ENCODE measurements at regions not wholly inside any gene's neighbourhood (a gene's known extent, or its start where the extent isn't known, plus 50 kb on each side); places are given as distances from the start of the nearest gene placed in this dataset.

DNA sequence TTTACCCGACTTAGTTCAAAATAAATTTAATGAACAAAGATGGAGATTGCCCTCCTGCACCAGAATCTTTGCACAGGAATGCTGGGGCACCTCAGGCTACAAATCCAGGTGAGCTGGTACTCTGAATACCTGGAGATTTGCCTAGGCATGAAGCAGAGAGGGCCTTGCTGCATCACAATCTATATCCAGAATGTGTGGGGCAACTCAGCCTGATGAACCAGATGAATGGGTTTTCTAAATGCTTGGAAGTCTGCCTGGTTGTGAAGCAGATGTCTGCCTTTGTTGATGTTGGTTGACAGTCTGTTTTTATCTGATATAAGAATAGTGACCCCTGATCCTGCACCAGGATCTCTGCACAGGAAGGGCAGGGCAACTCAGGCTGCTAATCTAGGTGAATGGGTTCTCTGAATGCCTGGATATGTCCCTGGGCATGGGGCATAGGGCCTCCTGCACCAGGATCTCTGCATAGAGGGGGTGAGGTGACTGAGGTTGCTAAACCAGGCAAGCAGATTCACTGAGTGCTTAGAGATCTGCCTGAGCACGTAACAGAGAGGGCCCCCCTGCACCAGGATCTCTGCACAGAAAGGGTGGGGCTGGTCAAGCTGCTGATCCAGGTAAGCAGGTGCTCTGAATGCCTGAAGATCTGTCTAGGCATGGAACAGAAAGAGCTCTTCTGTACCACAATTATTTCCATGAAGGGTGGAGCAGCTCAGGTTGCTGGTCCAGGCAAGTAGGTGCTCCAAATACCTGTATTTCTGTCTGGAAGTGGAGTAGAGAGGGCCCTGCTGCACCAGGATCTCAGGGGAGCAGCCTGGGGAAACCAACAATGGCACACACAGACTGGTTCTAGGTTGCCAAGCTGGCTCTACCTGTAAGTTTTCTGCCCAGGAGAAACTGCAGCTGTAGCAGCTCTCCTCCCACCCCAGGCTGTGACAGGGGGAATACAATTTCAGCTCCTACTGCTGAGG is 437.5 kb downstream of the MMUT start:
- DNase-seq (ENCODE audit: low read depth, low spot score) (peak; percentile 19), FAIRE-seq (peak; percentile 58)
- H3K27ac ChIP-seq (ENCODE audit: control insufficient read depth, insufficient read depth, low read length) = no peak overlapping the region
- no peaks in the 10 kb centered on the region for H4K20me1 ChIP-seq (ENCODE audit: control insufficient read depth, extremely low read depth, insufficient read depth, low read length)
- dilution Hi-C loops (cut with MboI; ENCODE audit: extremely low pct_ligation_motif_present, low sequenced_read_pairs) = no loop called here
- H3K4me1 ChIP-seq (ENCODE audit: control insufficient read depth, extremely low read depth, insufficient read depth, low read length) = peaks cover 3% of the 10 kb centered on the region
- H3K9me3 ChIP-seq (ENCODE audit: control insufficient read depth, low read depth, low read length) = peaks cover 9% of the 10 kb centered on the region
- TF ChIP-seq CTCF (optimal IDR thresholded peaks at IDR 0.05 in 1 of 3, IDR thresholded peaks at IDR 0.05 in 1 of 3, conservative IDR thresholded peaks at IDR 0.05 in 1 of 3; ENCODE audit: extremely low read depth in 1 of 3, insufficient read depth in 2 of 3, low read length in 3 of 3) (no peak), EZH2 (IDR thresholded peaks at IDR 0.05; ENCODE audit: low read length) (no peak)
- no peak overlapping the region for H3K4me3 ChIP-seq (ENCODE audit: control insufficient read depth in 2 of 3, extremely low read depth in 1 of 3, insufficient read depth in 2 of 3, low read depth in 1 of 3, low read length in 3 of 3)
- H3K36me3 ChIP-seq (ENCODE audit: control insufficient read depth in 2 of 2, extremely low read depth in 1 of 2, insufficient read depth in 2 of 2, low read length in 2 of 2) = no peaks in the 10 kb centered on the region
- peak overlapping the region; percentile 22 for H3K4me2 ChIP-seq (ENCODE audit: control insufficient read depth, extremely low read depth, insufficient read depth, low read depth, low read length)
- H3K9ac ChIP-seq (ENCODE audit: control insufficient read depth, extremely low read depth, insufficient read depth, low read length) = no peak overlapping the region
- no peak overlapping the region for H2AFZ ChIP-seq (ENCODE audit: control insufficient read depth, low read length)
- H3K79me2 ChIP-seq (ENCODE audit: control insufficient read depth, insufficient read depth, low read length) = no peaks in the 10 kb centered on the region
- no peaks in the 10 kb centered on the region for H3K9me1 ChIP-seq (ENCODE audit: control insufficient read depth, extremely low read depth, insufficient read depth, low read length)
- no peaks in the 10 kb centered on the region for H3K27me3 ChIP-seq (ENCODE audit: control insufficient read depth, extremely low read depth, insufficient read depth, low read length)

GRCh38 chr6:49004801-49005200 is 458.3 kb downstream of the MMUT start:
- Histone ChIP-seq H3K36me3 (ENCODE audit: control insufficient read depth in 2 of 2, extremely low read depth in 1 of 2, insufficient read depth in 2 of 2, low read length in 2 of 2) (no peaks in the 10 kb centered on the region), H3K4me1 (ENCODE audit: control insufficient read depth, extremely low read depth, insufficient read depth, low read length) (no peaks in the 10 kb centered on the region), H3K27me3 (ENCODE audit: control insufficient read depth, extremely low read depth, insufficient read depth, low read length) (no peaks in the 10 kb centered on the region), H3K79me2 (ENCODE audit: control insufficient read depth, insufficient read depth, low read length) (no peaks in the 10 kb centered on the region), H3K4me3 (ENCODE audit: control insufficient read depth in 2 of 3, extremely low read depth in 1 of 3, insufficient read depth in 2 of 3, low read depth in 1 of 3, low read length in 3 of 3) (no peak overlapping the region), H2AFZ (ENCODE audit: control insufficient read depth, low read length) (no peak overlapping the region), H3K4me2 (ENCODE audit: control insufficient read depth, extremely low read depth, insufficient read depth, low read depth, low read length) (no peak overlapping the region), H3K9me3 (ENCODE audit: control insufficient read depth, low read depth, low read length) (no peaks in the 10 kb centered on the region), H3K9ac (ENCODE audit: control insufficient read depth, extremely low read depth, insufficient read depth, low read length) (no peak overlapping the region), H3K9me1 (ENCODE audit: control insufficient read depth, extremely low read depth, insufficient read depth, low read length) (no peaks in the 10 kb centered on the region), H3K27ac (ENCODE audit: control insufficient read depth, insufficient read depth, low read length) (no peak overlapping the region), H4K20me1 (ENCODE audit: control insufficient read depth, extremely low read depth, insufficient read depth, low read length) (no peaks in the 10 kb centered on the region)
- no peak for TF ChIP-seq EZH2 (IDR thresholded peaks at IDR 0.05; ENCODE audit: low read length)
- TF ChIP-seq CTCF (optimal IDR thresholded peaks at IDR 0.05 in 1 of 3, IDR thresholded peaks at IDR 0.05 in 1 of 3, conservative IDR thresholded peaks at IDR 0.05 in 1 of 3; ENCODE audit: extremely low read depth in 1 of 3, insufficient read depth in 2 of 3, low read length in 3 of 3) = no peak
- no peak for FAIRE-seq
- DNase-seq (ENCODE audit: low read depth, low spot score) = no peak
- dilution Hi-C loops (cut with MboI; ENCODE audit: extremely low pct_ligation_motif_present, low sequenced_read_pairs) = no loop called here

Measured in keratinocyte (primary cell).